Calu3 (cell line): ENCODE measurements at regions not wholly inside any gene's neighbourhood (a gene's known extent, or its start where the extent isn't known, plus 50 kb on each side); places are given as distances from the start of the nearest gene placed in this dataset.

ENCODE experiments used
- BruUV-seq: library from RNA; stranded (reverse); fragments of 400-500 nt; replicated peaks from 2 replicates; lab custom pipeline; 2021; lab: Mats Ljungman, UMichigan
- CTCF ChIA-PET: fragments of 300-600 bp; sonication (Branson Sonifier 250); formaldehyde crosslinking; loops from one replicate; lab custom pipeline; 2022; ENCODE audit warnings: antibody characterized with exemption; lab: Charles Lee
- DNase-seq: peaks from one replicate; pipeline ENCODE4 v3.0.0; 2022
- H3K27ac Mint-ChIP-seq: one replicate; pipeline ENCODE4 v1.8.0; 2022; ENCODE audit warnings: mixed read lengths; ENCODE audit not compliant: unreplicated experiment
- H3K27me3 Mint-ChIP-seq: one replicate; pipeline ENCODE4 v1.8.0; 2022; ENCODE audit warnings: mixed read lengths; ENCODE audit not compliant: unreplicated experiment
- H3K36me3 Mint-ChIP-seq: one replicate; pipeline ENCODE4 v1.8.0; 2022; ENCODE audit warnings: mild to moderate bottlenecking, moderate library complexity, mixed read lengths; ENCODE audit not compliant: insufficient read depth, unreplicated experiment
- H3K4me1 Mint-ChIP-seq: one replicate; pipeline ENCODE4 v1.8.0; 2022; ENCODE audit warnings: mild to moderate bottlenecking, low read depth, mixed read lengths; ENCODE audit not compliant: unreplicated experiment
- H3K4me3 Mint-ChIP-seq: one replicate; pipeline ENCODE4 v1.8.0; 2022; ENCODE audit warnings: mild to moderate bottlenecking, low read depth, moderate library complexity, mixed read lengths; ENCODE audit not compliant: unreplicated experiment
- H3K9me3 Mint-ChIP-seq: one replicate; pipeline ENCODE4 v1.8.0; 2022; ENCODE audit warnings: low read depth, mixed read lengths; ENCODE audit not compliant: unreplicated experiment
- intact Hi-C: fragments of 100-400 bp; cut with micrococcal nuclease; formaldehyde crosslinking; loops from one replicate; pipeline ENCODE4 v1.10.0; 2022; ENCODE audit not compliant: unreplicated experiment
- TF ChIP-seq, protein P1 (sequence below): fragments of 200-600 bp; IDR thresholded peaks from one replicate; pipeline ENCODE4 v1.8.0; 2022; ENCODE audit warnings: antibody characterized with exemption; ENCODE audit not compliant: unreplicated experiment

DNA sequence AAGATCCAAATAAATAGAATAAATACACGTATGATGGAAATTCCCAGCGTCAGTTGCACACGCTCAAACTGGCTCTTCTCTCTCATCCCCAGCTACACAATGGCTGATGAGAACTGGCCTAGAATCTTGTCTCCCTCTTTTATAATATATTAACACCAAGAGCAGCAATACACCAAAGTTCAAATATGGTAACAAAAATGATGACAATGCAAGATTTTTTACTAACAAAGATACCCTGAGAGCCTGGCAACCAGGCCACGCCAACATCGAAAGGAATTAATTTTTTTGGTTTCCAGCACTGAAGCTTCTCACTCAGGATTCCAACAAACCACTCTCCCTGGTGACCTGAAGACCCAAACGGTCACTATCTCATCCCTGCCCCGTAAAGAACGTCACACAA is 302.7 kb upstream of the ID2 start:
- TF ChIP-seq, protein P1, sequence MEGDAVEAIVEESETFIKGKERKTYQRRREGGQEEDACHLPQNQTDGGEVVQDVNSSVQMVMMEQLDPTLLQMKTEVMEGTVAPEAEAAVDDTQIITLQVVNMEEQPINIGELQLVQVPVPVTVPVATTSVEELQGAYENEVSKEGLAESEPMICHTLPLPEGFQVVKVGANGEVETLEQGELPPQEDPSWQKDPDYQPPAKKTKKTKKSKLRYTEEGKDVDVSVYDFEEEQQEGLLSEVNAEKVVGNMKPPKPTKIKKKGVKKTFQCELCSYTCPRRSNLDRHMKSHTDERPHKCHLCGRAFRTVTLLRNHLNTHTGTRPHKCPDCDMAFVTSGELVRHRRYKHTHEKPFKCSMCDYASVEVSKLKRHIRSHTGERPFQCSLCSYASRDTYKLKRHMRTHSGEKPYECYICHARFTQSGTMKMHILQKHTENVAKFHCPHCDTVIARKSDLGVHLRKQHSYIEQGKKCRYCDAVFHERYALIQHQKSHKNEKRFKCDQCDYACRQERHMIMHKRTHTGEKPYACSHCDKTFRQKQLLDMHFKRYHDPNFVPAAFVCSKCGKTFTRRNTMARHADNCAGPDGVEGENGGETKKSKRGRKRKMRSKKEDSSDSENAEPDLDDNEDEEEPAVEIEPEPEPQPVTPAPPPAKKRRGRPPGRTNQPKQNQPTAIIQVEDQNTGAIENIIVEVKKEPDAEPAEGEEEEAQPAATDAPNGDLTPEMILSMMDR: no peak
- H3K4me1 Mint-ChIP-seq: no peaks in the 10 kb centered on the region
- no TSS peak for BruUV-seq
- H3K9me3 Mint-ChIP-seq: no peaks in the 10 kb centered on the region
- H3K36me3 Mint-ChIP-seq: no peaks in the 10 kb centered on the region
- no peak for DNase-seq
- CTCF ChIA-PET: no interaction called here
- no peaks in the 10 kb centered on the region for H3K27me3 Mint-ChIP-seq
- no peak overlapping the region for H3K27ac Mint-ChIP-seq
- intact Hi-C loops: no loop called here
- H3K4me3 Mint-ChIP-seq: no peak overlapping the region

DNA sequence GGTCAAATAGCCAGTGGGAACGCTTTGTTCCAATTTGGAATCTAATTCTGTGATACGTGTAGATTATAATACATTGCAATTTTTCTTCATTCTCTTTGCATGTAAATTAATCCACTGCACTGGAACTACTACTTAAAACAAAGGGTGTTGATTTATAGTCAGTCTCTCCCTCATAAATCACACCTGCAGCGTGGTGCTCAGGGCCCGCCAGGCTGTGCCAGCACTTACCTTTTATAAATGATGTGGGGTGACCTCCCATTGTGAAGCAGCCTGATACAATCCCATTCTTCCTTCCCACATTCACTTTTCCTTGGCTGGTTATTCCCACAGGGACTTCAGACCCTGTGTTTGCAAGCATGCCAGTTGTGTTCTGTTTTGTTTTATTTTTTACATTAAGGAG is 302.3 kb upstream of the ID2 start:
- intact Hi-C loops: no loop called here
- H3K27me3 Mint-ChIP-seq: no peaks in the 10 kb centered on the region
- H3K4me3 Mint-ChIP-seq: no peak overlapping the region
- no TSS peak for BruUV-seq
- no peaks in the 10 kb centered on the region for H3K9me3 Mint-ChIP-seq
- DNase-seq: no peak
- H3K36me3 Mint-ChIP-seq: no peaks in the 10 kb centered on the region
- no peaks in the 10 kb centered on the region for H3K4me1 Mint-ChIP-seq
- TF ChIP-seq, protein P1: no peak
- CTCF ChIA-PET: no interaction called here
- H3K27ac Mint-ChIP-seq: no peak overlapping the region

DNA sequence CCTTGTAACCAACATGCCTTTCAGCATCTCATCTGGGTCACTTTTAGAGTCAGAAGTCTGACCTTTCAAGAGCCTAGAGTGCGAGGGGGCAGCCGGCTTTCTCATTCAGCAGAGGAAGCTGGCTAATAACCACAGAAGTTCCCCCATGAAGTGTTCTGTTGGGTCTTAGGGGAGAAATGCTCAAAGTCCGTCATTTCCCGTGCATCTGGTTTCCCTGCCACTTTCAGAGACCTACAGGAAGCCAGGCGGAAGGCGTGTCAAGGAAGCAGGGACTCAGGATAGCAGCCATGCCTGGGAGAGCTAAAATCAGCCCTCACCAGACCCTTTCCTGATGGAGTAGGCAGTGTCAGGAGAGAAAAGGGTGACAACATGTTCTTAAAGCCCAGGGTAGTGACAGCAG is 301.8 kb upstream of the ID2 start:
- CTCF ChIA-PET: interaction anchor here (0.8 kb wide), 1 partner anchor 42 kb away, joined by 3 read pairs; no protein-coding TSS in a partner anchor
- Mint-ChIP-seq H3K4me3 (no peak overlapping the region), H3K9me3 (no peaks in the 10 kb centered on the region), H3K36me3 (no peaks in the 10 kb centered on the region), H3K27me3 (no peaks in the 10 kb centered on the region), H3K27ac (no peak overlapping the region), H3K4me1 (no peaks in the 10 kb centered on the region)
- TF ChIP-seq, protein P1: no peak
- no peak for DNase-seq
- BruUV-seq: no TSS peak
- intact Hi-C loops: no loop called here

DNA sequence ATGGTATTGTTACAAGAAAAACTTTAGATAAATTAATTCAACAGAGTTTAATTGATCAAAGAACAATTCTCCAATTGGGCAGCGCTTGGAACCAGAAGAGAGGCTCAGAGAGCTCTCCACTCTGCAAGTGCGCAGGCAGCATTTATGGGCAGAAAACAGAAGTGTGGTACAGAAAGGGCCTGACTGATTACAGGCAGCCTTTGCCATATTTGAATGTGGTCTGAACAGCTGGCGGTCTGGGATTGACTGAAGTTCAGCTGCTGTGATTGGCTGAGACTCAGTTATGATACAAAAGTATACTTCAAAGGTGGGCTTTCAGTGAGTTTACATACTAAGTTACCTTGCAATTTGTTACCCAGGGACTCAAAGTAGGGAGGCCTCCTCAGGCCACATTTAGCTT is 301.3 kb upstream of the ID2 start:
- BruUV-seq: no TSS peak
- H3K4me1 Mint-ChIP-seq: no peaks in the 10 kb centered on the region
- no peaks in the 10 kb centered on the region for H3K27me3 Mint-ChIP-seq
- no peak overlapping the region for H3K4me3 Mint-ChIP-seq
- no peaks in the 10 kb centered on the region for H3K36me3 Mint-ChIP-seq
- intact Hi-C loops: no loop called here
- no peak for DNase-seq
- TF ChIP-seq, protein P1: no peak
- CTCF ChIA-PET: interaction anchor here (0.7 to 0.8 kb wide), 2 partner anchors 42 to 69 kb away, joined by 3 read pairs; no protein-coding TSS in a partner anchor
- no peak overlapping the region for H3K27ac Mint-ChIP-seq
- H3K9me3 Mint-ChIP-seq: no peaks in the 10 kb centered on the region
